GM12892 (cell line): ENCODE measurements at regions not wholly inside any gene's neighbourhood (a gene's known extent, or its start where the extent isn't known, plus 50 kb on each side); places are given as distances from the start of the nearest gene placed in this dataset.

ENCODE experiments used
- POLR2A ChIP-seq: IDR thresholded peaks from 2 replicates; pipeline ENCODE4 v1.6.1; 2011; ENCODE audit warnings: low read depth, low read length, control low read depth
- POLR2AphosphoS5 ChIP-seq: IDR thresholded peaks from 2 replicates; pipeline ENCODE4 v1.6.1; 2011; ENCODE audit warnings: low read depth, low read length, control low read depth
- TAF1 ChIP-seq: IDR thresholded peaks from 2 replicates; pipeline ENCODE4 v1.6.1; 2011; ENCODE audit warnings: low read depth, mild to moderate bottlenecking, control low read depth, low read length, borderline replicate concordance

DNA sequence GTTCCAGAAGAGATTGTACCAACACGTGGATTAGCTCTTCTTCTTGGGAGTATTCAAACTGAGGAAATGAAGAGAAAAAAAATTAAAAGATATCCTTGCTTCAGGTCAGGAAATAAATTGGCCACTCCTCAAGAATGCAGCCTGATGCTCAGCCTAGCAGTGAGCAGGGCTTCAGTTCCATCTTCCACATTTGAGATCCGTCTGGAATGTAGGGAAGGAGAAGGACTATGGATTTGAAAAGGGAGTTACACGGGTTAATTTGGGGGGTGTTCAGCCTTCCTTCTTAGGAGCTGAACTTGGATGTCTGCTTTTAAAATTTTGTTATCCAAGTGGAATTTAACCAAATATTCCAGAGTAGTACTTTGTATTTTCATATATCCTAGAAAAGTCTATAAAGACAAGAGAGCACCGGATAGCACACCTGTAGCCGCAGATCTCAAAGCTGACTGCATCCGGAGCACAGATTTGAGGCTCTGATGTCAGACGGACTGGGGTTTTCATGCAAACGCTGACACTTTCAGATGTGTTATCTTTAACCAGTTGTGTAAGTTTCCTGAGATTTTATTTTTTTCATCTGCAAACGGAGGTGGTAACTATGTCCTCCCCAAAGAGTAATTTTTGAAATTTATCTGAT lies 99.3 kb downstream of the COPS8 start:
- TF ChIP-seq POLR2AphosphoS5 (no peak), POLR2A (no peak), TAF1 (no peak)
